ENCODE measurements at regions not wholly inside any gene's neighbourhood (a gene's known extent, or its start where the extent isn't known, plus 50 kb on each side); places are given as distances from the start of the nearest gene placed in this dataset.

- ATAC-seq (no peak), DNase-seq (ENCODE audit: low read depth in 1 of 2, low spot score in 1 of 2) (no peak), FAIRE-seq (no peak)
- Histone ChIP-seq H3K4me1 (no peaks in the 10 kb centered on the region), H3K9me3 (no peaks in the 10 kb centered on the region), H3K4me2 (no peak overlapping the region), H3K27ac (no peak overlapping the region), H3K4me3 (no peak overlapping the region)
- CTCF ChIA-PET, result no interaction called here
- POLR2A ChIA-PET, result no interaction called here
- 43% methylated on average over 3 of the region's 3 CpGs for WGBS (ENCODE audit: missing lambda C conversion rate)
- TF ChIP-seq, protein P1, sequence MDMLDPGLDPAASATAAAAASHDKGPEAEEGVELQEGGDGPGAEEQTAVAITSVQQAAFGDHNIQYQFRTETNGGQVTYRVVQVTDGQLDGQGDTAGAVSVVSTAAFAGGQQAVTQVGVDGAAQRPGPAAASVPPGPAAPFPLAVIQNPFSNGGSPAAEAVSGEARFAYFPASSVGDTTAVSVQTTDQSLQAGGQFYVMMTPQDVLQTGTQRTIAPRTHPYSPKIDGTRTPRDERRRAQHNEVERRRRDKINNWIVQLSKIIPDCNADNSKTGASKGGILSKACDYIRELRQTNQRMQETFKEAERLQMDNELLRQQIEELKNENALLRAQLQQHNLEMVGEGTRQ (IDR thresholded peaks at IDR 0.05), result no peak
- TF ChIP-seq POLR2A (IDR thresholded peaks at IDR 0.05; ENCODE audit: low read length) (no peak), HOXB5 (CRISPR knock-in tag; IDR thresholded peaks at IDR 0.05) (no peak), MAZ (IDR thresholded peaks at IDR 0.05; ENCODE audit: borderline replicate concordance, low read depth, low read length) (no peak), RARB (CRISPR knock-in tag; IDR thresholded peaks at IDR 0.05) (no peak), FOSB (CRISPR knock-in tag; IDR thresholded peaks at IDR 0.05) (no peak), FOXS1 (CRISPR knock-in tag; IDR thresholded peaks at IDR 0.05) (no peak), SREBF2 (IDR thresholded peaks at IDR 0.05) (no peak), ZFP36 (IDR thresholded peaks at IDR 0.05; ENCODE audit: borderline replicate concordance, partially characterized antibody) (no peak), CBX2 (IDR thresholded peaks at IDR 0.05; ENCODE audit: borderline replicate concordance, low read depth) (no peak), FOSL2 (IDR thresholded peaks at IDR 0.05) (no peak), FOSL2 (CRISPR knock-in tag; IDR thresholded peaks at IDR 0.05) (no peak), CBX8 (IDR thresholded peaks at IDR 0.05) (no peak), ZNF302 (CRISPR knock-in tag; IDR thresholded peaks at IDR 0.05) (no peak), SMC3 (IDR thresholded peaks at IDR 0.05) (no peak), JUN (IDR thresholded peaks at IDR 0.05) (no peak)
- TF ChIP-seq, protein P2, sequence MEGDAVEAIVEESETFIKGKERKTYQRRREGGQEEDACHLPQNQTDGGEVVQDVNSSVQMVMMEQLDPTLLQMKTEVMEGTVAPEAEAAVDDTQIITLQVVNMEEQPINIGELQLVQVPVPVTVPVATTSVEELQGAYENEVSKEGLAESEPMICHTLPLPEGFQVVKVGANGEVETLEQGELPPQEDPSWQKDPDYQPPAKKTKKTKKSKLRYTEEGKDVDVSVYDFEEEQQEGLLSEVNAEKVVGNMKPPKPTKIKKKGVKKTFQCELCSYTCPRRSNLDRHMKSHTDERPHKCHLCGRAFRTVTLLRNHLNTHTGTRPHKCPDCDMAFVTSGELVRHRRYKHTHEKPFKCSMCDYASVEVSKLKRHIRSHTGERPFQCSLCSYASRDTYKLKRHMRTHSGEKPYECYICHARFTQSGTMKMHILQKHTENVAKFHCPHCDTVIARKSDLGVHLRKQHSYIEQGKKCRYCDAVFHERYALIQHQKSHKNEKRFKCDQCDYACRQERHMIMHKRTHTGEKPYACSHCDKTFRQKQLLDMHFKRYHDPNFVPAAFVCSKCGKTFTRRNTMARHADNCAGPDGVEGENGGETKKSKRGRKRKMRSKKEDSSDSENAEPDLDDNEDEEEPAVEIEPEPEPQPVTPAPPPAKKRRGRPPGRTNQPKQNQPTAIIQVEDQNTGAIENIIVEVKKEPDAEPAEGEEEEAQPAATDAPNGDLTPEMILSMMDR (IDR thresholded peaks at IDR 0.05), result no peak
These were observed 230.1 kb downstream of the SAMD5 start for GRCh38 chr6:147738516-147739162.

DNA sequence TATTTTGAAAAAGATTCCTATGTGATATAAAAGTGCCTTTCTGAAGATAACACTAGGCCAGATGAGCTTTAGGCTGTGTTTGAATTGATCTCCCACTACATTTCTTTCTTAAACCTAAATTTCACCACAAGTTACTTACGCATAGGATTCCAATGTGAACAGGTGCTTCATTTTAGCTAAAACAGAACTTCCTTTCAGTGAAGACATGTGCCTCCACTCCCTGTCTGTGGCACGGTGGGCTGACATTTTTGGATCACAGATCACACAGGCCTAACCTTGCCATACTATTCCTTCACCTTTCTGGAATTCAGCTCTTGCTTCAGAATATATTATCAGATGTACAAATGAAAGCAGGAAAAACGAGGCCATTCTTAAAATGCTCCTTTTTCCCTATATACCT, 231.8 kb downstream of the SAMD5 start:
- Histone ChIP-seq H3K4me1 (no peaks in the 10 kb centered on the region), H3K4me2 (no peak overlapping the region), H3K9me3 (no peaks in the 10 kb centered on the region), H3K27ac (no peak overlapping the region), H3K4me3 (no peak overlapping the region)
- no peak for FAIRE-seq
- no peak for ATAC-seq
- DNase-seq (ENCODE audit: low read depth in 1 of 2, low spot score in 1 of 2), result no peak
- CTCF ChIA-PET, result no interaction called here
- no peak for TF ChIP-seq ZC3H11A (IDR thresholded peaks at IDR 0.05)
- TF ChIP-seq REST (IDR thresholded peaks at IDR 0.05), result no peak
- TF ChIP-seq, protein P1 (IDR thresholded peaks at IDR 0.05), result no peak
- no peak for TF ChIP-seq FOSL2 (IDR thresholded peaks at IDR 0.05)
- no peak for TF ChIP-seq FOSL2 (CRISPR knock-in tag; IDR thresholded peaks at IDR 0.05)
- no peak for TF ChIP-seq MYC (IDR thresholded peaks at IDR 0.05; ENCODE audit: borderline replicate concordance, low read length)
- TF ChIP-seq FOXS1 (CRISPR knock-in tag; IDR thresholded peaks at IDR 0.05), result no peak
- TF ChIP-seq SMC3 (IDR thresholded peaks at IDR 0.05), result no peak
- no peak for TF ChIP-seq JUN (IDR thresholded peaks at IDR 0.05)
- TF ChIP-seq HOXB13 (CRISPR knock-in tag; IDR thresholded peaks at IDR 0.05; ENCODE audit: low read depth), result no peak
- TF ChIP-seq, protein P3, sequence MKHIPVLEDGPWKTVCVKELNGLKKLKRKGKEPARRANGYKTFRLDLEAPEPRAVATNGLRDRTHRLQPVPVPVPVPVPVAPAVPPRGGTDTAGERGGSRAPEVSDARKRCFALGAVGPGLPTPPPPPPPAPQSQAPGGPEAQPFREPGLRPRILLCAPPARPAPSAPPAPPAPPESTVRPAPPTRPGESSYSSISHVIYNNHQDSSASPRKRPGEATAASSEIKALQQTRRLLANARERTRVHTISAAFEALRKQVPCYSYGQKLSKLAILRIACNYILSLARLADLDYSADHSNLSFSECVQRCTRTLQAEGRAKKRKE (CRISPR knock-in tag; IDR thresholded peaks at IDR 0.05; ENCODE audit: low read depth), result no peak
- no peak for TF ChIP-seq ELK1 (IDR thresholded peaks at IDR 0.05; ENCODE audit: low read depth, low read length)
- TF ChIP-seq, protein P4, sequence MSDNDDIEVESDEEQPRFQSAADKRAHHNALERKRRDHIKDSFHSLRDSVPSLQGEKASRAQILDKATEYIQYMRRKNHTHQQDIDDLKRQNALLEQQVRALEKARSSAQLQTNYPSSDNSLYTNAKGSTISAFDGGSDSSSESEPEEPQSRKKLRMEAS (IDR thresholded peaks at IDR 0.05), result no peak
- TF ChIP-seq CHD4 (IDR thresholded peaks at IDR 0.05; ENCODE audit: borderline replicate concordance), result no peak
- POLR2A ChIA-PET, result no interaction called here
- WGBS (ENCODE audit: missing lambda C conversion rate), result 49% methylated on average over 3 of the region's 3 CpGs
